ENCODE measurements at regions not wholly inside any gene's neighbourhood (a gene's known extent, or its start where the extent isn't known, plus 50 kb on each side); places are given as distances from the start of the nearest gene placed in this dataset.

DNA sequence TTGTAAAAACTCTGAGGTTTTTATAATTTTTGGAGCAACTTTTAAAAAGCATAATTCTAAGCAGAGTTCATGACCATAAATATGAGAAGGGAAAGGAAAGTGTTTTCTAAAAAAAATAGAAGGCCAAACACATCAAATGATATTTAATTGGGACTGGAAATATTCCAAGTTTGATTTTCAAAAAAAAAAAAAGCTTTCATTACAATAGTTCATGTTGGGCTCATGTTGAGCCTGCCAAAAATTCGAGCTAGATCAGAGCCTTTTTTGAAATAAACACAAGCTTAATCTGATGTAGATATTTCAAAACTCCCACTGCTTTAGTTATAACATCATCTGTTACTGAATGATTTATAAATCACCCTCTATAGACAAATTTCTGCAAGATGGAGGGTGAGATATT, 163.4 kb upstream of the DEFB112 start:
- H3K27me3 ChIP-seq (ENCODE audit: low read depth, low read length): no peaks in the 10 kb centered on the region
- no peak overlapping the region for H3K27ac ChIP-seq (ENCODE audit: low read length)
- H3K79me2 ChIP-seq (ENCODE audit: low read length): no peaks in the 10 kb centered on the region
- no peak overlapping the region for H2AFZ ChIP-seq (ENCODE audit: low read depth, low read length)
- no peaks in the 10 kb centered on the region for H3K4me1 ChIP-seq (ENCODE audit: low read length)
- no peaks in the 10 kb centered on the region for H4K20me1 ChIP-seq (ENCODE audit: insufficient read depth, low read length)
- no peaks in the 10 kb centered on the region for H3K9me3 ChIP-seq (ENCODE audit: insufficient read depth, low read length)
- no peak overlapping the region for H3K4me3 ChIP-seq (ENCODE audit: low read length)
- H3K36me3 ChIP-seq (replicated peaks; ENCODE audit: low read depth, low read length): no peaks in the 10 kb centered on the region
- TF ChIP-seq, protein P1, sequence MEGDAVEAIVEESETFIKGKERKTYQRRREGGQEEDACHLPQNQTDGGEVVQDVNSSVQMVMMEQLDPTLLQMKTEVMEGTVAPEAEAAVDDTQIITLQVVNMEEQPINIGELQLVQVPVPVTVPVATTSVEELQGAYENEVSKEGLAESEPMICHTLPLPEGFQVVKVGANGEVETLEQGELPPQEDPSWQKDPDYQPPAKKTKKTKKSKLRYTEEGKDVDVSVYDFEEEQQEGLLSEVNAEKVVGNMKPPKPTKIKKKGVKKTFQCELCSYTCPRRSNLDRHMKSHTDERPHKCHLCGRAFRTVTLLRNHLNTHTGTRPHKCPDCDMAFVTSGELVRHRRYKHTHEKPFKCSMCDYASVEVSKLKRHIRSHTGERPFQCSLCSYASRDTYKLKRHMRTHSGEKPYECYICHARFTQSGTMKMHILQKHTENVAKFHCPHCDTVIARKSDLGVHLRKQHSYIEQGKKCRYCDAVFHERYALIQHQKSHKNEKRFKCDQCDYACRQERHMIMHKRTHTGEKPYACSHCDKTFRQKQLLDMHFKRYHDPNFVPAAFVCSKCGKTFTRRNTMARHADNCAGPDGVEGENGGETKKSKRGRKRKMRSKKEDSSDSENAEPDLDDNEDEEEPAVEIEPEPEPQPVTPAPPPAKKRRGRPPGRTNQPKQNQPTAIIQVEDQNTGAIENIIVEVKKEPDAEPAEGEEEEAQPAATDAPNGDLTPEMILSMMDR (IDR thresholded peaks at IDR 0.05; ENCODE audit: low read depth, low read length): no peak
- no peak for TF ChIP-seq EZH2phosphoT487 (IDR thresholded peaks at IDR 0.05; ENCODE audit: low read depth)
- no peak overlapping the region for H3K4me2 ChIP-seq (ENCODE audit: low read length)
- no peak overlapping the region for H3K9ac ChIP-seq (ENCODE audit: low read length)

DNA sequence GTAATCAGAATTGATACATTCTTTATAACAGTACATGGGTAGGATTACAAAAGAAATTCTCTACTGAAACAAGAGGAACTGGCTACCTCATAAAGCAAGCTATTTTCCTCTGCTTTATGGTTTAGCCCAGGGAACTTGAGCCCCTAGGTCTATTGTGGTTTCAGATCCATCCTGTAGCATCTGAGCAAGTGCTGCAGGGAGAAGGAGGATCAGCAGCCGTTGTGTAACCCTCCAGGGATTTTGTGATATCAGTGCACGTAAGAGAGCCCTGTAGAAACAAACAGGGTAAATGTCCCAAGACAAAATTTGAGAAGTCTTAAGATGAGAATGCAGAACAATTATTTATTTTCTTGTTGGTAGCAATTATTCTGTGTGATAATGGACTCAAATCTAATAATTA, 165.2 kb upstream of the DEFB112 start:
- no peak overlapping the region for H2AFZ ChIP-seq (ENCODE audit: low read depth, low read length)
- no peak overlapping the region for H3K4me3 ChIP-seq (ENCODE audit: low read length)
- no peaks in the 10 kb centered on the region for H3K9me3 ChIP-seq (ENCODE audit: insufficient read depth, low read length)
- no peak overlapping the region for H3K4me2 ChIP-seq (ENCODE audit: low read length)
- H3K36me3 ChIP-seq (replicated peaks; ENCODE audit: low read depth, low read length): no peaks in the 10 kb centered on the region
- no peaks in the 10 kb centered on the region for H3K79me2 ChIP-seq (ENCODE audit: low read length)
- H3K9ac ChIP-seq (ENCODE audit: low read length): no peak overlapping the region
- no peaks in the 10 kb centered on the region for H4K20me1 ChIP-seq (ENCODE audit: insufficient read depth, low read length)
- no peaks in the 10 kb centered on the region for H3K4me1 ChIP-seq (ENCODE audit: low read length)
- H3K27ac ChIP-seq (ENCODE audit: low read length): no peak overlapping the region
- TF ChIP-seq, protein P1 (IDR thresholded peaks at IDR 0.05; ENCODE audit: low read depth, low read length): no peak
- TF ChIP-seq EZH2phosphoT487 (IDR thresholded peaks at IDR 0.05; ENCODE audit: low read depth): no peak
- H3K27me3 ChIP-seq (ENCODE audit: low read depth, low read length): no peaks in the 10 kb centered on the region

DNA sequence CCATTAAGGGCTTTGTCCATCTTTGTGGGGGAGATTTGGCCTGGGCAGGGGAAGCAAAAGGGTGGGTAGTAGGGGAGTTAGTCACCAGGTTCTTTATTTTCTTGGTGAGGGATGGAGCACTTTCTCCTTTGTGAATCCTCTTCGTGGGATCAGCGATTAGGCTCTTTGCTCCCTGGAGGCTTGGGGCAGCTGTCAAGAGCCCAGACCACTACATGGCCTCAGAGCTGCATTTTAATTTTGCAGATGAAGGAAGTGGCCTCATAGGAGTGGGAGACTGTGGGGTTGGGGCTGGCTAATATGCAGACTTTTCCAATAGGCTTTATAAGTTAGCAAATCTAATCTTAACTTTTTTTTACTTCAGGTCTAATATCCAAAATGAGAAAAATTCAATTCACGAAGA, 168.1 kb upstream of the DEFB112 start:
- Histone ChIP-seq H4K20me1 (ENCODE audit: insufficient read depth, low read length) (no peaks in the 10 kb centered on the region), H3K79me2 (ENCODE audit: low read length) (no peaks in the 10 kb centered on the region), H3K27ac (ENCODE audit: low read length) (no peak overlapping the region), H3K9ac (ENCODE audit: low read length) (no peak overlapping the region), H2AFZ (ENCODE audit: low read depth, low read length) (no peak overlapping the region), H3K36me3 (replicated peaks; ENCODE audit: low read depth, low read length) (no peaks in the 10 kb centered on the region), H3K9me3 (ENCODE audit: insufficient read depth, low read length) (no peaks in the 10 kb centered on the region), H3K4me2 (ENCODE audit: low read length) (no peak overlapping the region), H3K4me1 (ENCODE audit: low read length) (no peaks in the 10 kb centered on the region), H3K27me3 (ENCODE audit: low read depth, low read length) (no peaks in the 10 kb centered on the region), H3K4me3 (ENCODE audit: low read length) (no peak overlapping the region)
- TF ChIP-seq, protein P1 (IDR thresholded peaks at IDR 0.05; ENCODE audit: low read depth, low read length): no peak
- TF ChIP-seq EZH2phosphoT487 (IDR thresholded peaks at IDR 0.05; ENCODE audit: low read depth): no peak

DNA sequence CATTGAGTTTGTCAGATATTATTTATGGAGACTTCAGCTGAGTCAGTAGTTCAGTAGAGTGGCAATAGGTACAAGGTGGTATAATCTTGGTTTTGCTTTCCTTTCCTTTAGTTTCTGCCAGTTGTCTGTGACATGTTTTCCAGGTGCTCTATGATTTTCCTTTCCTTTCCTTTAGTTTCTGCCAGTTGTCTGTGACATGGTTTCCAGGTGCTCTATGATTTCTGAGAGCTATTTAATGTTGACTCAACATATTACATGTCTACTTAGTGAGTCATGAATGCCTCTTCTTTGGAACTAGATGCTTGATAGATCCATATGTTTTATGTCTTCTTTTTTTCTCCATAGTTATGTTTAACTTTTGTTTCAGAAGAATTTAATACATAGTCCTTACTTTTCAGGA, 186.4 kb upstream of the DEFB112 start:
- Histone ChIP-seq H2AFZ (ENCODE audit: low read depth, low read length) (no peak overlapping the region), H3K27me3 (ENCODE audit: low read depth, low read length) (no peaks in the 10 kb centered on the region), H3K36me3 (replicated peaks; ENCODE audit: low read depth, low read length) (no peaks in the 10 kb centered on the region), H3K4me3 (ENCODE audit: low read length) (no peak overlapping the region), H3K79me2 (ENCODE audit: low read length) (no peaks in the 10 kb centered on the region), H3K9ac (ENCODE audit: low read length) (no peak overlapping the region), H3K27ac (ENCODE audit: low read length) (no peak overlapping the region), H3K9me3 (ENCODE audit: insufficient read depth, low read length) (no peaks in the 10 kb centered on the region), H4K20me1 (ENCODE audit: insufficient read depth, low read length) (no peaks in the 10 kb centered on the region), H3K4me2 (ENCODE audit: low read length) (no peak overlapping the region), H3K4me1 (ENCODE audit: low read length) (no peaks in the 10 kb centered on the region)
- no peak for TF ChIP-seq EZH2phosphoT487 (IDR thresholded peaks at IDR 0.05; ENCODE audit: low read depth)
- TF ChIP-seq, protein P1 (IDR thresholded peaks at IDR 0.05; ENCODE audit: low read depth, low read length): no peak
